OCI-LY3 (cell line): ENCODE measurements at regions not wholly inside any gene's neighbourhood (a gene's known extent, or its start where the extent isn't known, plus 50 kb on each side); places are given as distances from the start of the nearest gene placed in this dataset.

Source experiments
- H2AFZ ChIP-seq: fragments of 200-600, 300-600 bp; shearing (Covaris generic); 2 replicates; pipeline ENCODE4 v1.6.0; 2014; ENCODE audit warnings: antibody characterized with exemption, low read depth, low read length
- H3K27ac ChIP-seq: fragments of 200-600, 300-600 bp; sonication (generic); 2 replicates; pipeline ENCODE4 v1.5.1; 2014; ENCODE audit warnings: mild to moderate bottlenecking, low read length, moderate library complexity, mixed read lengths
- H3K27me3 ChIP-seq: fragments of 200-600, 300-600 bp; sonication (generic); 2 replicates; pipeline ENCODE4 v1.6.1; 2014; ENCODE audit warnings: low read depth, low read length, mixed read lengths
- H3K36me3 ChIP-seq: fragments of 200-600, 300-600 bp; sonication (generic); replicated peaks from 2 replicates; pipeline ENCODE3; 2014; ENCODE audit warnings: low read depth, low read length, mixed read lengths
- H3K4me1 ChIP-seq: fragments of 300-600, 200-600 bp; sonication (generic); 2 replicates; pipeline ENCODE4 v1.6.1; 2014; ENCODE audit warnings: low read length, mixed read lengths
- H3K4me2 ChIP-seq: fragments of 200-600, 300-600 bp; sonication (generic); 2 replicates; pipeline ENCODE4 v1.6.1; 2014; ENCODE audit warnings: low read length, mixed read lengths
- H3K4me3 ChIP-seq: fragments of 300-600, 200-600 bp; sonication (generic); 2 replicates; pipeline ENCODE4 v1.5.1; 2014; ENCODE audit warnings: antibody characterized with exemption, mild to moderate bottlenecking, low read length, moderate library complexity
- H3K79me2 ChIP-seq: fragments of 300-600, 200-600 bp; shearing (Covaris generic); 2 replicates; pipeline ENCODE4 v1.6.1; 2014; ENCODE audit warnings: mild to moderate bottlenecking, low read length, mixed read lengths
- H3K9ac ChIP-seq: fragments of 300-600, 200-600 bp; shearing (Covaris generic); 2 replicates; pipeline ENCODE4 v1.6.0; 2014; ENCODE audit warnings: mild to moderate bottlenecking, low read length, moderate library complexity
- H3K9me3 ChIP-seq: fragments of 200-600, 300-600 bp; shearing (Covaris generic); 2 replicates; pipeline ENCODE4 v1.6.1; 2014; ENCODE audit warnings: low read length, mixed read lengths; ENCODE audit not compliant: insufficient read depth
- H4K20me1 ChIP-seq: fragments of 200-600, 300-600 bp; sonication (generic); 2 replicates; pipeline ENCODE4 v1.6.1; 2016; ENCODE audit warnings: low read length, mixed read lengths; ENCODE audit not compliant: insufficient read depth
- EZH2phosphoT487 ChIP-seq: fragments of 200-600 bp; shearing (Covaris generic); IDR thresholded peaks from 2 replicates; pipeline ENCODE4 v1.6.1; 2018; ENCODE audit warnings: antibody characterized with exemption, mixed run types, low read depth
- TF ChIP-seq, protein P1 (sequence below): fragments of 200-600, 300-600 bp; sonication (generic); IDR thresholded peaks from 2 replicates; pipeline ENCODE4 v1.5.1; 2014; ENCODE audit warnings: antibody characterized with exemption, low read length, low read depth

DNA sequence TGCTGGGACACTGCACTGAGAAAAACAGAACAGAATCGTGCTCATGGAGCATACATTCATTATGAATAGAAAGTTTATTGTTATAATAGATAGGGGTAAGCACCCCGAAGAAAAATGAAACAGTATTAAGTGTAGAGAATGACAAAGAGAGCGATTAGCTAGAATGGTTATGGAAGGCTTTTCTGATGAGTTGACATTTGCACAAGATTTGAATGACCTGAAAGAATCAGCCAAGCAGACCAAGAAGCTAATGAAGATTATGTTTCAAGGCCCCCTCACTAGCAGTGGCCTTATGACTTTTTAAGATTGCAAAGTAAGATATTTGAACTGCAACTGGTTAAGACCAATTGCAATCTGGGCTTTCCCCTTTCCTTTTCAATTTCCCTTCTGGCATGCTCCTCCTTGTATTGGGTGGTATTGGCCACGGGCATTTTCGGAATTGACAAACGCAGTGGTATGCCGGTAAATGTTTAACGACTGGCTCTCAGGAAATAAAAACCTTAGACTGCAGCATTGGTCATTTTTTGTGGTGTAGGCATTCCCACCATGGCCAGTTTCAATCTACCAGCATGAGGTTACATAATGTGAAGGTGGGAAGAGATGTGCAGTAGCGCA is 120.0 kb upstream of the CITED2 start:
- no peaks in the 10 kb centered on the region for H4K20me1 ChIP-seq
- H3K79me2 ChIP-seq: no peaks in the 10 kb centered on the region
- H3K9me3 ChIP-seq: no peaks in the 10 kb centered on the region
- H3K27ac ChIP-seq: no peak overlapping the region
- no peak for TF ChIP-seq EZH2phosphoT487
- TF ChIP-seq, protein P1, sequence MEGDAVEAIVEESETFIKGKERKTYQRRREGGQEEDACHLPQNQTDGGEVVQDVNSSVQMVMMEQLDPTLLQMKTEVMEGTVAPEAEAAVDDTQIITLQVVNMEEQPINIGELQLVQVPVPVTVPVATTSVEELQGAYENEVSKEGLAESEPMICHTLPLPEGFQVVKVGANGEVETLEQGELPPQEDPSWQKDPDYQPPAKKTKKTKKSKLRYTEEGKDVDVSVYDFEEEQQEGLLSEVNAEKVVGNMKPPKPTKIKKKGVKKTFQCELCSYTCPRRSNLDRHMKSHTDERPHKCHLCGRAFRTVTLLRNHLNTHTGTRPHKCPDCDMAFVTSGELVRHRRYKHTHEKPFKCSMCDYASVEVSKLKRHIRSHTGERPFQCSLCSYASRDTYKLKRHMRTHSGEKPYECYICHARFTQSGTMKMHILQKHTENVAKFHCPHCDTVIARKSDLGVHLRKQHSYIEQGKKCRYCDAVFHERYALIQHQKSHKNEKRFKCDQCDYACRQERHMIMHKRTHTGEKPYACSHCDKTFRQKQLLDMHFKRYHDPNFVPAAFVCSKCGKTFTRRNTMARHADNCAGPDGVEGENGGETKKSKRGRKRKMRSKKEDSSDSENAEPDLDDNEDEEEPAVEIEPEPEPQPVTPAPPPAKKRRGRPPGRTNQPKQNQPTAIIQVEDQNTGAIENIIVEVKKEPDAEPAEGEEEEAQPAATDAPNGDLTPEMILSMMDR: no peak
- no peaks in the 10 kb centered on the region for H3K36me3 ChIP-seq
- no peaks in the 10 kb centered on the region for H3K27me3 ChIP-seq
- H3K4me3 ChIP-seq: no peak overlapping the region
- no peak overlapping the region for H3K4me2 ChIP-seq
- H3K9ac ChIP-seq: no peak overlapping the region
- peaks cover 8% of the 10 kb centered on the region for H3K4me1 ChIP-seq
- no peak overlapping the region for H2AFZ ChIP-seq

DNA sequence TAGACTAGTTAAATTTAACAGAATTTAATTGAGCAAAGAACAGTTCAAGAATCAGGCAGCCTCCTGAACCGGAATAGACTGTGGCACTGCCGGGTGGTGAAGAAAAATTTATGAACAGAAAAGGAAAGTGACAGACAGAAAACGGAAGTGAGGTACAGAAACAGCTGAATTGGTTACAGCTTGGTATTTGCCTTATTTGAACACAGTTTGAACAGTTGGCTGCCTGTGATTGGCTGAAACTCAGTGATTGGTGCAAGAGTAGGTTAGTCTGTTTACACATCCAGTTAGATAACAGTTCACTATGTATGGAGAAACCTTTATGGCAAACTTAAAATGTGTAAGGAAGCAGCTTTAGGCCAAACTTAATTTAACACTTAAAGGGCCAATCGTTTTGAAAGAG is 116.0 kb upstream of the CITED2 start:
- H3K27ac ChIP-seq: no peak overlapping the region; the same call in 1 of the 2 replicates
- no peaks in the 10 kb centered on the region for H3K36me3 ChIP-seq
- no peaks in the 10 kb centered on the region for H3K9me3 ChIP-seq
- H4K20me1 ChIP-seq: no peaks in the 10 kb centered on the region
- H2AFZ ChIP-seq: peak overlapping the region; percentile 74
- peaks cover 8% of the 10 kb centered on the region for H3K4me1 ChIP-seq
- H3K4me3 ChIP-seq: no peak overlapping the region
- H3K27me3 ChIP-seq: no peaks in the 10 kb centered on the region
- peak overlapping the region; percentile 26; the same call in 1 of the 2 replicates for H3K4me2 ChIP-seq
- TF ChIP-seq, protein P1: no peak
- no peaks in the 10 kb centered on the region for H3K79me2 ChIP-seq
- no peak overlapping the region for H3K9ac ChIP-seq

DNA sequence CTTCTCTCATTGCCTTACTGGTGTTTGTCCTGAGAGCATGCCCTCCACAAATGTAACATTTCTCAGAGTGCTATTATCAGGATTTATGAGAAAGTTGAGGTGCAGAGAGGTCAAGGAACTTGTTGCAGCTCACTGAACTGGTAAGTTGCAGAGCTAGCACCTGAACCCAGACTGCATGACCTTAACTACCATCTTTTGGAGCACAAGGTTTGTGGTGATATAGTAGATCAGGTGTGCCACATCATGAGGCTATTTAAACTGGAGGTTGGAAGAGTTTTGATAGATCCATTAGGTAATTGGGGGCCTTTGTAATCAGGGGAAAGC is 112.0 kb upstream of the CITED2 start:
- H3K9me3 ChIP-seq: no peaks in the 10 kb centered on the region
- no peak overlapping the region for H3K27ac ChIP-seq
- H3K4me3 ChIP-seq: no peak overlapping the region
- H3K4me1 ChIP-seq: peaks cover 8% of the 10 kb centered on the region
- no peak overlapping the region; the same call in 1 of the 2 replicates for H2AFZ ChIP-seq
- H3K79me2 ChIP-seq: no peaks in the 10 kb centered on the region
- H3K27me3 ChIP-seq: no peaks in the 10 kb centered on the region
- no peak overlapping the region for H3K9ac ChIP-seq
- TF ChIP-seq, protein P1: no peak
- TF ChIP-seq EZH2phosphoT487: no peak
- no peaks in the 10 kb centered on the region for H3K36me3 ChIP-seq
- no peak overlapping the region for H3K4me2 ChIP-seq
- H4K20me1 ChIP-seq: no peaks in the 10 kb centered on the region

DNA sequence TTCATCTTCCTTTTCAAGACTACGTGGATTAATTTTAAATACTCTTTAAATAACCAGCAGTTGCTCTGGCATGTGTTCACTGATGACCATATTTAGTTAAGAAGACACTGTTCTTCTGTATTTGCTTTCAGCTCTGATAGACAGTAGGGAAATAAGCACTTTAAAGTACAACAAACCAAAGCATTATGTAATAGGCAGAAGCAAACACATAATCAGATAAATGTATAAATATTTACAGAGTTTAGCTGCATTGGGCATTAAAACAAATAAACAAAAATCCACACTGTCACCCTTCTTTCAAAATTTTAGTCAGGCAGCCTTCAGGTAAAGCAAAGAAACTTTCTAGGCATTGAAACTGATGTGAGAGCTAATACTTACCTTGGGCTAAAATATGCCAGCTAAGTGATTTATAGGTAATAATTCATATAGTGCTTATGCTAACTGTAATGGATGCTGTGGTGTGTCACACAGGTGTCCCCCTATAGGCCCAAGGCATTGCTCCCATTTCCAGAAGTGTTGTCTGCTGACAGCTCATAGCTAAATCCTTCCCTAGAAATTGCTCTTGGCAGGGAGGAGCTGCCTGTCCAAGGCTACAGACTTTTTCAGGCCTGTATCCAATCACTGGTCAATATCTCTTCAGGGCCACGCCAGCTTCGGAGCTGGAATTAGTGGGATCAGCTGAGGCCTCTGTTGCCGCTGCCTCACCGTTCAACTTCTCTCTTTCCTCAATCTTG is 111.5 kb upstream of the CITED2 start:
- no peak overlapping the region for H3K4me3 ChIP-seq
- H3K9me3 ChIP-seq: no peaks in the 10 kb centered on the region
- H3K9ac ChIP-seq: no peak overlapping the region
- peaks cover 8% of the 10 kb centered on the region for H3K4me1 ChIP-seq
- no peaks in the 10 kb centered on the region for H3K79me2 ChIP-seq
- H3K27me3 ChIP-seq: no peaks in the 10 kb centered on the region
- no peak overlapping the region for H3K4me2 ChIP-seq
- TF ChIP-seq EZH2phosphoT487: no peak
- TF ChIP-seq, protein P1: no peak
- no peaks in the 10 kb centered on the region for H3K36me3 ChIP-seq
- H3K27ac ChIP-seq: no peak overlapping the region
- no peak overlapping the region for H2AFZ ChIP-seq
- no peaks in the 10 kb centered on the region for H4K20me1 ChIP-seq
